GM12874 (cell line): ENCODE measurements at regions not wholly inside any gene's neighbourhood (a gene's known extent, or its start where the extent isn't known, plus 50 kb on each side); places are given as distances from the start of the nearest gene placed in this dataset.

Experiments
- TF ChIP-seq, protein P1 (sequence below): IDR thresholded peaks from 2 replicates; pipeline ENCODE4 v1.5.1; 2011; ENCODE audit warnings: low read depth, mild to moderate bottlenecking, control low read depth, low read length, moderate library complexity; ENCODE audit not compliant: insufficient read depth

DNA sequence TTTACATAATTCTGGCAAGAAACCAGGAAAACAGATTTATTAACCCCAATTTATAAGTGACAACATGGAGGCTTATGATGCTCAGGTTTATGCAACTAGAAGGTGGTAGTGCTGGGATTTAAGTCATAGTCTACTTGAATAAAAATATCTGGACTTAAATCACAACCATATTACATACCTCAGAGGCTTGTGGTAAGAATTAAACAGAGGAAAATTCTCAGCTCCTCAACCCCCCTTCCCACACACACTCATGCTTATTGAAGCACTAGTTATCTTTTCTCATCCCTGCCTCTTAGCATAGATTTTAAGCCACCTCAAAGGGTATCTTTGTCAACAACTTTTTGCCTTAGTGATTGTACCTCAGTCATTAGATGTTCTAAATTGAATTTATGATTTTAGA lies 731.0 kb downstream of the PRELID2 start:
- TF ChIP-seq, protein P1, sequence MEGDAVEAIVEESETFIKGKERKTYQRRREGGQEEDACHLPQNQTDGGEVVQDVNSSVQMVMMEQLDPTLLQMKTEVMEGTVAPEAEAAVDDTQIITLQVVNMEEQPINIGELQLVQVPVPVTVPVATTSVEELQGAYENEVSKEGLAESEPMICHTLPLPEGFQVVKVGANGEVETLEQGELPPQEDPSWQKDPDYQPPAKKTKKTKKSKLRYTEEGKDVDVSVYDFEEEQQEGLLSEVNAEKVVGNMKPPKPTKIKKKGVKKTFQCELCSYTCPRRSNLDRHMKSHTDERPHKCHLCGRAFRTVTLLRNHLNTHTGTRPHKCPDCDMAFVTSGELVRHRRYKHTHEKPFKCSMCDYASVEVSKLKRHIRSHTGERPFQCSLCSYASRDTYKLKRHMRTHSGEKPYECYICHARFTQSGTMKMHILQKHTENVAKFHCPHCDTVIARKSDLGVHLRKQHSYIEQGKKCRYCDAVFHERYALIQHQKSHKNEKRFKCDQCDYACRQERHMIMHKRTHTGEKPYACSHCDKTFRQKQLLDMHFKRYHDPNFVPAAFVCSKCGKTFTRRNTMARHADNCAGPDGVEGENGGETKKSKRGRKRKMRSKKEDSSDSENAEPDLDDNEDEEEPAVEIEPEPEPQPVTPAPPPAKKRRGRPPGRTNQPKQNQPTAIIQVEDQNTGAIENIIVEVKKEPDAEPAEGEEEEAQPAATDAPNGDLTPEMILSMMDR: no peak

DNA sequence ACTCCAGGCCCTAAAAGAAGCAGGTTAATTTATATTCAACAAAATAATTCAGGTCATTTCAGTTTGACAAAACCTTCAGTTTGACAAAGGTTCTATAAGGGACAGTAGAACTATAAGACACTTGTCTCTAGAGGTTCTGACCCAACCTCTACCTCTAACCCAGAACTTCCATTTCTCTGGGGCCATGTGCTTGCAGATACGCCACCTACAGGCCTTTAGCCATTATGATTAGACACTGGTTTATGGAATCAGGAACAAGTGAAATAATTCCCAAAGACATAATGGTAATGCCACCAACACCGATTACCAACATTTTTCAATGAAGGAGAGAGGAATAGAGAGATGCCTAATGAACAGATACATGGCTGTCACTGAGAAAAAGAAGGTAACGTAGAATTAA lies 733.9 kb downstream of the PRELID2 start:
- TF ChIP-seq, protein P1: peak; percentile 44; the same call in 1 of the 2 replicates

DNA sequence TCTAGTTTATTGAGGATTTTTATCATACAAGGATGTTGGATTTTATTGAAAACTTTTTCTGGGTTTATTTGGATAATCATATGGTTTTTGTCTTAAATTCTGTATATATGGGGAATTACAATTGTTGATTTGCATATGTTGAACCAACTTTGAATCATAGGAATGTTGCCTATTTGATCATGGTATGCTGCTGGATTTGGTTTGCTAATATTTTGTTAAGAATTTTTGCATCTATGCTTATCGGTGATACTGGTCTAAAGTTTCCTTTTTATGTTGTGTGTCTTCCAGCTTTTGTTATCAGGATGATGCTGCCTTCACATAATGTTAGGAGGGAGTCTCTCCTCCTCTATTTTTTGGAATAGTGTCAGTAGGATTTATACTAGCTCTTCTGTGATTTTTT lies 745.0 kb downstream of the PRELID2 start:
- TF ChIP-seq, protein P1: no peak

DNA sequence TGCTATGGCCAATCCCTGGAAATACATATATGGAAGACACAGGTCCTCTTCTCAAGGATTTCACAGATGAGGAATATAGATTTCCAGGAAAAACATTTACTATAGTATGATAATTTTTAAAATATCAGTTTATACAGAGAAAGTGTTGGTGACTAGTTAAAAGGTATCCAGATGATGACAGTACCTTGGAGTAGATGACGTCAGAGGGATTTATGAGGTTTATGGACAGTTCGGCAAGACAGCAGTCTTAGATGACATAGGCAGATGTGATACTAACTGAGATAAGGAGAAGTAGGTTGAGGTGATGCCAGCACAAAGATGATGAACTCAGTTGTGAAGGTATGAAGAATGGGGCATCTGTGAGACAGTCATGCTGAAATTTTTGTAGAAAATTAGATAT lies 750.3 kb downstream of the PRELID2 start:
- TF ChIP-seq, protein P1: no peak

DNA sequence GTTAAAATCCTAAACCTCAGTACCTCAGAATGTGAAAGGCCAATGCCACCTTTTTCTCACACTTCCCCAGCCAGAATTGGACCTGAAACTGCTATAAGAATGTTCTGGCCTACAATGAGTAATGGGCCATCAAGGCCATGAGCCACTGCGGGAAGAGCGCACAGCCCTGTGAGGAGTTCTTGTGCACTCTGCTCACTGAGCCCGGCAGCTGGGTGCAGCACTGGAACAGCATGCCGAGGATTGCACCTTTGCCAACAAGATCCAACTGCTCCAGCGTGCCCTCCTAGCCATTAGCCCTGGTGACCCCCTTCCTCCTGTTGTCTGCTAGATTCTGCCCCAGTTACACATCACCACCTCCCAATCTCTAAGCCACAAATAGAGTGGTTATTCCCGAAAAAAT lies 758.1 kb downstream of the PRELID2 start:
- TF ChIP-seq, protein P1: no peak

DNA sequence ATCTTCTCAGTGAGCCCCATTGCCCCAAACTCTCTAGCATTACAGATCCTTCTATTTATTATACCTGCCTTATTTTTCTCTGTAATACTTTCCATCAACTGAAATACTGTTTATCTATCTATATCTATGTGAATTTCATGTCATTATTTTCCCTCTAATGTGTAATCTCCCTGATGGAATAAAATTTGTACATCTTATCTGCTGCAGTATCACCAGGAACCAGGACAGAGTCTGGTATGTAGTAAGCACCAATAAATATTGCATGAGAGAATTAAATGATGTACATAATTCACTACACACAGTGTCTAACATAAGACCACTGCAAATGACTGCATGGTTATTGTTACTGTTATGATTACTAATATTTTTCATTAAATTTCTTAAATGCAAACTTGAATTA lies 759.1 kb downstream of the PRELID2 start:
- TF ChIP-seq, protein P1: no peak

DNA sequence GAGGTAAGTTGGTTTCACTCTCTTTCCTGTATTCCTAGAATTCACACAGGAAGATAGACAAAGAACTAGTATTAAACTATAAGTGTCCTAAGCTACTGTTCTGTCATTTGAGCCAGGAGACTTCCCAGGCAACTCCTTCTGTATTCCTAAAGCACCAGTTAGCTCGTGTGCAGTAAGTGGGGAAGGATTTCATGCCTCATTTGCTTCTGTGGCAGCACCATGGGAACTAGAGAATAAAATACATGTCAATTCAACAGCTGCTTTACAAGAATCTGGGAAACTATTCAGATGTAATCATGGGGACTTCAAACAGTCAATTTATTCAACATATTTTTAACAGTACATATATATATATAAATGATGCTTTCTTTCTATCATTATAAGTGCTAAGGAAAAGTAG lies 762.3 kb downstream of the PRELID2 start:
- TF ChIP-seq, protein P1: no peak

DNA sequence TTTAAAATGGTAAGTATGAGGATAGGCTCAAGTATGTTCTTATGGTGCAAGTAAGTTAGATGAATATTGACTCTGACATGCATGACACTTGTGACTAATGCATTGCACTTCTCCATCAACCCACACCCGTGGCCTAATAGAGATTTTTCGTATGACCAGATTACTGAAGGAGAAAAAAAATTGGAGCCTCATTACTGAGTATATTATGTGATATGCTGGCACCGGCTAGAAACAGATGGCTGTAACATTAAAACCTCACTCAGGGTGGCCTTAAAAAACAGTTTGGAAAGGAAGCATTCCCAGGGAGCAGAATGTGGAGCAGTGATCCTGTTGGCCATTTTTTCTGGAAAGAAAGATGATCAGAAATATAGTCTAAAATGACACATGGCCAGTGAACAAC lies 766.4 kb downstream of the PRELID2 start:
- TF ChIP-seq, protein P1: no peak
